MCF 10A (cell line): ENCODE measurements at regions not wholly inside any gene's neighbourhood (a gene's known extent, or its start where the extent isn't known, plus 50 kb on each side); places are given as distances from the start of the nearest gene placed in this dataset.

ENCODE experiments used
- BruUV-seq: library from RNA; stranded (reverse); fragments of 400-500 nt; replicated peaks from 2 replicates; lab custom pipeline; 2021; lab: Mats Ljungman, UMichigan
- CTCF ChIA-PET: fragments of 300-600 bp; sonication (Branson Sonifier 250); formaldehyde crosslinking; extraction: SDS; loops from one replicate; lab custom pipeline; 2021; ENCODE audit warnings: antibody characterized with exemption, inconsistent platforms; lab: Yijun Ruan, JAX
- POLR2A ChIA-PET: fragments of 300-600, 350-650 bp; sonication (Branson Sonifier 250); formaldehyde crosslinking; extraction: SDS; loops from one replicate; lab custom pipeline; 2020; ENCODE audit warnings: antibody characterized with exemption, inconsistent platforms; lab: Yijun Ruan, JAX
- DNase-seq: peaks from one replicate; pipeline ENCODE4 v3.0.0-alpha.2; 2018; ENCODE audit not compliant: unreplicated experiment
- H3K27ac Mint-ChIP-seq: one replicate; pipeline ENCODE4 v1.8.0; 2022; ENCODE audit warnings: mild to moderate bottlenecking, low read depth, mixed read lengths; ENCODE audit not compliant: unreplicated experiment
- H3K27me3 Mint-ChIP-seq: one replicate; pipeline ENCODE4 v1.8.0; 2022; ENCODE audit warnings: mixed read lengths; ENCODE audit not compliant: insufficient read depth, unreplicated experiment
- H3K36me3 Mint-ChIP-seq: one replicate; pipeline ENCODE4 v1.8.0; 2022; ENCODE audit warnings: mild to moderate bottlenecking, moderate library complexity, mixed read lengths; ENCODE audit not compliant: insufficient read depth, unreplicated experiment
- H3K4me1 Mint-ChIP-seq: one replicate; pipeline ENCODE4 v1.8.0; 2022; ENCODE audit warnings: mixed read lengths; ENCODE audit not compliant: insufficient read depth, unreplicated experiment
- H3K4me3 Mint-ChIP-seq: one replicate; pipeline ENCODE4 v1.8.0; 2022; ENCODE audit warnings: mild to moderate bottlenecking, moderate library complexity, mixed read lengths; ENCODE audit not compliant: unreplicated experiment
- H3K9me3 Mint-ChIP-seq: one replicate; pipeline ENCODE4 v1.8.0; 2022; ENCODE audit warnings: mixed read lengths; ENCODE audit not compliant: unreplicated experiment
- CTCF ChIP-seq: fragments of 200-600 bp; IDR thresholded peaks from one replicate; pipeline ENCODE4 v1.8.0; 2022; ENCODE audit warnings: antibody characterized with exemption, mild to moderate bottlenecking; ENCODE audit not compliant: unreplicated experiment
- intact Hi-C: fragments of 100-400 bp; cut with micrococcal nuclease; formaldehyde crosslinking; loops from 2 replicates; pipeline ENCODE4 v1.14.1; 2022

- intact Hi-C loops = no loop called here
- no peak for DNase-seq
- peaks cover 9% of the 10 kb centered on the region for H3K27me3 Mint-ChIP-seq
- H3K27ac Mint-ChIP-seq = no peak overlapping the region
- no peak for TF ChIP-seq CTCF
- H3K4me3 Mint-ChIP-seq = no peak overlapping the region
- H3K9me3 Mint-ChIP-seq = peaks cover 21% of the 10 kb centered on the region
- no peaks in the 10 kb centered on the region for H3K36me3 Mint-ChIP-seq
- no peaks in the 10 kb centered on the region for H3K4me1 Mint-ChIP-seq
- ChIA-PET POLR2A (no interaction called here), CTCF (interaction anchor here (0.6 to 0.7 kb wide), 2 partner anchors 80 to 300 kb away, joined by 3 read pairs; no protein-coding TSS in a partner anchor)
- BruUV-seq = no TSS peak
These were observed 263.5 kb downstream of the RPAP3 start for GRCh38 chr12:47442310-47442709.

- CTCF ChIA-PET = interaction anchor here (0.8 kb wide), 1 partner anchor 10 kb away, joined by 4 read pairs; no protein-coding TSS in a partner anchor
- POLR2A ChIA-PET = no interaction called here
- no TSS peak for BruUV-seq
- H3K4me1 Mint-ChIP-seq = no peaks in the 10 kb centered on the region
- no peak overlapping the region for H3K4me3 Mint-ChIP-seq
- TF ChIP-seq CTCF = no peak
- H3K36me3 Mint-ChIP-seq = no peaks in the 10 kb centered on the region
- no peak for DNase-seq
- peaks cover under 1% of the 10 kb centered on the region for H3K27me3 Mint-ChIP-seq
- no peak overlapping the region for H3K27ac Mint-ChIP-seq
- H3K9me3 Mint-ChIP-seq = peaks cover 21% of the 10 kb centered on the region
- intact Hi-C loops = no loop called here
These were observed 264.3 kb downstream of the RPAP3 start for GRCh38 chr12:47441490-47441889.

- intact Hi-C loops = no loop called here
- Mint-ChIP-seq H3K27me3 (no peaks in the 10 kb centered on the region), H3K9me3 (peaks cover 19% of the 10 kb centered on the region), H3K4me1 (no peaks in the 10 kb centered on the region), H3K4me3 (no peak overlapping the region), H3K27ac (no peak overlapping the region), H3K36me3 (no peaks in the 10 kb centered on the region)
- CTCF ChIA-PET = interaction anchor here (0.6 kb wide), 1 partner anchor 126 kb away, joined by 4 read pairs; no protein-coding TSS in a partner anchor
- POLR2A ChIA-PET = no interaction called here
- no peak for DNase-seq
- no TSS peak for BruUV-seq
- no peak for TF ChIP-seq CTCF
These were observed 267.7 kb downstream of the RPAP3 start for GRCh38 chr12:47438175-47438574.

- no peak for DNase-seq
- BruUV-seq = no TSS peak
- Mint-ChIP-seq H3K36me3 (no peaks in the 10 kb centered on the region), H3K4me1 (no peaks in the 10 kb centered on the region), H3K27ac (no peak overlapping the region), H3K27me3 (no peaks in the 10 kb centered on the region), H3K9me3 (peaks cover 13% of the 10 kb centered on the region), H3K4me3 (no peak overlapping the region)
- no peak for TF ChIP-seq CTCF
- ChIA-PET POLR2A (no interaction called here), CTCF (interaction anchor here (1.0 kb wide), 1 partner anchor 188 kb away, joined by 3 read pairs; no protein-coding TSS in a partner anchor)
- intact Hi-C loops = no loop called here
These were observed 268.3 kb downstream of the RPAP3 start for GRCh38 chr12:47437570-47437969.
